Activated gamma-delta T cell treated with Interleukin-2 at 50 U/mL for 16 hours (primary cell): ENCODE measurements at regions not wholly inside any gene's neighbourhood (a gene's known extent, or its start where the extent isn't known, plus 50 kb on each side); places are given as distances from the start of the nearest gene placed in this dataset.
"Not testable (repeated sequence)": the region's sequence is repeated elsewhere in the genome, so short reads cannot be mapped to it uniquely, and the experiment has no call there.

Source experiments
- DNase-seq: peaks from one replicate; pipeline ENCODE4 v3.0.0-alpha.2; 2020

GRCh38 chr6:100322886-100323285 is 141.8 kb downstream of the SIM1 start:
- DNase-seq = no peak

GRCh38 chr6:100320686-100321085 is 144.0 kb downstream of the SIM1 start:
- DNase-seq = no peak

- DNase-seq = no peak
Measured at GRCh38 chr6:100317031-100317430, 147.7 kb downstream of the SIM1 start.

GRCh38 chr6:100314186-100314585 is 150.5 kb downstream of the SIM1 start:
- DNase-seq = no peak

- no peak for DNase-seq
Measured at GRCh38 chr6:100311707-100312251, 152.9 kb downstream of the SIM1 start.

- DNase-seq = no peak
Measured at GRCh38 chr6:100309174-100309573, 155.5 kb downstream of the SIM1 start.

GRCh38 chr6:100307561-100307960 is 157.2 kb downstream of the SIM1 start:
- DNase-seq = no peak

GRCh38 chr6:100305209-100305869 is 159.4 kb downstream of the SIM1 start:
- DNase-seq = no peak

- no peak for DNase-seq
Measured at GRCh38 chr6:100304575-100304974, 160.1 kb downstream of the SIM1 start.

GRCh38 chr6:100301731-100302130 is 163.0 kb downstream of the SIM1 start:
- no peak for DNase-seq

GRCh38 chr6:100300221-100300736 is 164.4 kb downstream of the SIM1 start:
- no peak for DNase-seq

- no peak for DNase-seq
Measured at GRCh38 chr6:100296810-100297544, 167.7 kb downstream of the SIM1 start.

GRCh38 chr6:100295172-100295571 is 169.5 kb downstream of the SIM1 start:
- not testable (repeated sequence) for DNase-seq

- DNase-seq = no peak
Measured at GRCh38 chr6:100289285-100289684, 175.4 kb downstream of the SIM1 start.

- no peak for DNase-seq
Measured at GRCh38 chr6:100288311-100288710, 176.4 kb downstream of the SIM1 start.

GRCh38 chr6:100283285-100283684 is 181.4 kb downstream of the SIM1 start:
- no peak for DNase-seq

GRCh38 chr6:100281471-100281901 is 183.2 kb downstream of the SIM1 start:
- DNase-seq = no peak

- DNase-seq = no peak
Measured at GRCh38 chr6:100276311-100277057, 188.2 kb downstream of the SIM1 start.

- no peak for DNase-seq
Measured at GRCh38 chr6:100274147-100274546, 190.6 kb downstream of the SIM1 start.

- DNase-seq = no peak
Measured at GRCh38 chr6:100271625-100272024, 193.1 kb downstream of the SIM1 start.

GRCh38 chr6:100271202-100271601 is 193.5 kb downstream of the SIM1 start:
- DNase-seq = no peak

GRCh38 chr6:100269189-100269588 is 195.5 kb downstream of the SIM1 start:
- no peak for DNase-seq

- DNase-seq = no peak
Measured at GRCh38 chr6:100268326-100268725, 196.4 kb downstream of the SIM1 start.
